GM12878 (cell line): ENCODE measurements at regions not wholly inside any gene's neighbourhood (a gene's known extent, or its start where the extent isn't known, plus 50 kb on each side); places are given as distances from the start of the nearest gene placed in this dataset.

Experiments
- DPF2 ChIP-seq: fragments of 450-650 bp; IDR thresholded peaks from 2 replicates; pipeline ENCODE4 v1.6.1; 2017; ENCODE audit warnings: mild to moderate bottlenecking
- ETV6 ChIP-seq, 2 experiments: fragments of 450-650 bp in 1 of 2; IDR thresholded peaks in 1 of 2; conservative IDR thresholded peaks in 1 of 2; 2 replicates each; pipeline ENCODE4 v1.6.1; 2014; ENCODE audit warnings: antibody characterized with exemption in 1 of 2, borderline replicate concordance in 1 of 2, low read depth in 1 of 2, mild to moderate bottlenecking in 1 of 2, moderate library complexity in 1 of 2
- NRF1 ChIP-seq: conservative IDR thresholded peaks from 2 replicates; pipeline ENCODE4 v1.6.1; 2011; ENCODE audit warnings: mild to moderate bottlenecking, low read depth, low read length, improper control_type of control experiment
- POLR2AphosphoS5 ChIP-seq: IDR thresholded peaks from 2 replicates; pipeline ENCODE4 v1.6.1; 2011; ENCODE audit warnings: mild to moderate bottlenecking, low read length, inconsistent platforms
- TF ChIP-seq, protein P1 (sequence below), 3 experiments: IDR thresholded peaks in 2 of 3; conservative IDR thresholded peaks in 1 of 3; 2 replicates each; pipeline ENCODE4 v1.5.1; 2011; ENCODE audit warnings: low read depth in 3 of 3, low read length in 3 of 3, mild to moderate bottlenecking in 3 of 3, control low read depth in 2 of 3, moderate library complexity in 2 of 3, inconsistent platforms in 1 of 3, mixed read lengths in 1 of 3; ENCODE audit not compliant: control insufficient read depth in 2 of 3, insufficient read depth in 1 of 3; ENCODE audit errors: extremely low read depth in 1 of 3

DNA sequence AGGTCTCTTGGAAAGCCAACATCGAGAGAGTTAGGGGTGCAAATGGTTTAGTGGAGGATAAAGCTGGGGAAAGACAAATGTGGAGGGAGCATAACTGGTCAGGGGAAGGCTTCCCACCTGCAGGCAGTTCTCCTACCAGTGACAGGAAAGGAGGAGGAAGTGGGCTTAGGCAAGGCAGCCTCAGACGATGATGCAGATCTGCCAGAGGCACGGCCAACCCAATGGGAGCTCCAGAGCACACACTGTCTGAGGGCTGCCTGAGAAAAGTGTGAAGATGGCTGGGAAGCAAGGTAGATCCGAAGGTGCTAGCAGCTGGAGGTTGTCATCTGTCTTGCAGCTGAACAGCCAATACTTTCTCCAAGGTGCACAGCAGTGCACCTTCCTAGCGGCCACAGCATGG, 178.8 kb downstream of the C7orf25 start:
- no peak for TF ChIP-seq DPF2
- TF ChIP-seq, protein P1, sequence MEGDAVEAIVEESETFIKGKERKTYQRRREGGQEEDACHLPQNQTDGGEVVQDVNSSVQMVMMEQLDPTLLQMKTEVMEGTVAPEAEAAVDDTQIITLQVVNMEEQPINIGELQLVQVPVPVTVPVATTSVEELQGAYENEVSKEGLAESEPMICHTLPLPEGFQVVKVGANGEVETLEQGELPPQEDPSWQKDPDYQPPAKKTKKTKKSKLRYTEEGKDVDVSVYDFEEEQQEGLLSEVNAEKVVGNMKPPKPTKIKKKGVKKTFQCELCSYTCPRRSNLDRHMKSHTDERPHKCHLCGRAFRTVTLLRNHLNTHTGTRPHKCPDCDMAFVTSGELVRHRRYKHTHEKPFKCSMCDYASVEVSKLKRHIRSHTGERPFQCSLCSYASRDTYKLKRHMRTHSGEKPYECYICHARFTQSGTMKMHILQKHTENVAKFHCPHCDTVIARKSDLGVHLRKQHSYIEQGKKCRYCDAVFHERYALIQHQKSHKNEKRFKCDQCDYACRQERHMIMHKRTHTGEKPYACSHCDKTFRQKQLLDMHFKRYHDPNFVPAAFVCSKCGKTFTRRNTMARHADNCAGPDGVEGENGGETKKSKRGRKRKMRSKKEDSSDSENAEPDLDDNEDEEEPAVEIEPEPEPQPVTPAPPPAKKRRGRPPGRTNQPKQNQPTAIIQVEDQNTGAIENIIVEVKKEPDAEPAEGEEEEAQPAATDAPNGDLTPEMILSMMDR (IDR thresholded peaks at IDR 0.05 in 2 of 3, conservative IDR thresholded peaks at IDR 0.05 in 1 of 3; ENCODE audit: control insufficient read depth in 2 of 3, extremely low read depth in 1 of 3, insufficient read depth in 1 of 3, low read depth in 3 of 3, low read length in 3 of 3), result no peak
- no peak for TF ChIP-seq NRF1
- TF ChIP-seq POLR2AphosphoS5, result no peak
- TF ChIP-seq ETV6 (conservative IDR thresholded peaks at IDR 0.05 in 1 of 2, IDR thresholded peaks at IDR 0.05 in 1 of 2; ENCODE audit: borderline replicate concordance in 1 of 2, low read depth in 1 of 2), result no peak
